ENCODE measurements at regions not wholly inside any gene's neighbourhood (a gene's known extent, or its start where the extent isn't known, plus 50 kb on each side); places are given as distances from the start of the nearest gene placed in this dataset.

GRCh38 chr11:119843877-119844276, 114.9 kb upstream of the NECTIN1 start:
- no peak overlapping the region for H3K4me3 ChIP-seq
- intact Hi-C loops (cut with micrococcal nuclease; ENCODE audit: unreplicated experiment), result no loop called here
- no peak overlapping the region for H3K27ac ChIP-seq
- no peaks in the 10 kb centered on the region for H3K36me3 ChIP-seq (ENCODE audit: low read depth)
- no peak overlapping the region for H2AFZ ChIP-seq
- no peak for DNase-seq
- ChIA-PET CTCF (no interaction called here), POLR2A (ENCODE audit: unreplicated experiment) (no interaction called here)
- H4K20me1 ChIP-seq (ENCODE audit: insufficient read depth), result no peaks in the 10 kb centered on the region
- no peak overlapping the region for H3K4me2 ChIP-seq
- peaks cover 6% of the 10 kb centered on the region; the same call in 1 of the 2 replicates for H3K9me3 ChIP-seq (ENCODE audit: insufficient read depth, low read depth)
- no peaks in the 10 kb centered on the region for H3K9me2 ChIP-seq (ENCODE audit: insufficient read depth)
- peaks cover 78% of the 10 kb centered on the region for H3K27me3 ChIP-seq (ENCODE audit: insufficient read depth, low read depth)
- no peaks in the 10 kb centered on the region for H3K4me1 ChIP-seq (replicated peaks; ENCODE audit: insufficient read depth)
- TF ChIP-seq, protein P1, sequence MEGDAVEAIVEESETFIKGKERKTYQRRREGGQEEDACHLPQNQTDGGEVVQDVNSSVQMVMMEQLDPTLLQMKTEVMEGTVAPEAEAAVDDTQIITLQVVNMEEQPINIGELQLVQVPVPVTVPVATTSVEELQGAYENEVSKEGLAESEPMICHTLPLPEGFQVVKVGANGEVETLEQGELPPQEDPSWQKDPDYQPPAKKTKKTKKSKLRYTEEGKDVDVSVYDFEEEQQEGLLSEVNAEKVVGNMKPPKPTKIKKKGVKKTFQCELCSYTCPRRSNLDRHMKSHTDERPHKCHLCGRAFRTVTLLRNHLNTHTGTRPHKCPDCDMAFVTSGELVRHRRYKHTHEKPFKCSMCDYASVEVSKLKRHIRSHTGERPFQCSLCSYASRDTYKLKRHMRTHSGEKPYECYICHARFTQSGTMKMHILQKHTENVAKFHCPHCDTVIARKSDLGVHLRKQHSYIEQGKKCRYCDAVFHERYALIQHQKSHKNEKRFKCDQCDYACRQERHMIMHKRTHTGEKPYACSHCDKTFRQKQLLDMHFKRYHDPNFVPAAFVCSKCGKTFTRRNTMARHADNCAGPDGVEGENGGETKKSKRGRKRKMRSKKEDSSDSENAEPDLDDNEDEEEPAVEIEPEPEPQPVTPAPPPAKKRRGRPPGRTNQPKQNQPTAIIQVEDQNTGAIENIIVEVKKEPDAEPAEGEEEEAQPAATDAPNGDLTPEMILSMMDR (conservative IDR thresholded peaks at IDR 0.05), result no peak
- TF ChIP-seq EZH2 (IDR thresholded peaks at IDR 0.05; ENCODE audit: low read depth), result no peak
- no peaks in the 10 kb centered on the region for H3K79me2 ChIP-seq (ENCODE audit: low read depth)
- H3F3A ChIP-seq (ENCODE audit: insufficient read depth, low read depth), result no peaks in the 10 kb centered on the region
- no TSS peak for BruUV-seq (replicated peaks)

GRCh38 chr11:119842731-119843130, 113.7 kb upstream of the NECTIN1 start:
- Histone ChIP-seq H3K4me3 (no peak overlapping the region), H3K27me3 (ENCODE audit: insufficient read depth, low read depth) (peaks cover 84% of the 10 kb centered on the region), H3K9me3 (ENCODE audit: insufficient read depth, low read depth) (peaks cover 6% of the 10 kb centered on the region; the same call in 1 of the 2 replicates), H3F3A (ENCODE audit: insufficient read depth, low read depth) (no peaks in the 10 kb centered on the region), H3K27ac (no peak overlapping the region), H3K4me1 (replicated peaks; ENCODE audit: insufficient read depth) (no peaks in the 10 kb centered on the region), H3K36me3 (ENCODE audit: low read depth) (no peaks in the 10 kb centered on the region), H3K79me2 (ENCODE audit: low read depth) (no peaks in the 10 kb centered on the region), H3K4me2 (no peak overlapping the region), H3K9me2 (ENCODE audit: insufficient read depth) (no peaks in the 10 kb centered on the region; the same call in 1 of the 2 replicates), H4K20me1 (ENCODE audit: insufficient read depth) (no peaks in the 10 kb centered on the region), H2AFZ (no peak overlapping the region)
- intact Hi-C loops (cut with micrococcal nuclease; ENCODE audit: unreplicated experiment), result no loop called here
- ChIA-PET POLR2A (ENCODE audit: unreplicated experiment) (no interaction called here), CTCF (no interaction called here)
- DNase-seq, result no peak
- BruUV-seq (replicated peaks), result no TSS peak
- TF ChIP-seq, protein P1 (conservative IDR thresholded peaks at IDR 0.05), result no peak
- TF ChIP-seq EZH2 (IDR thresholded peaks at IDR 0.05; ENCODE audit: low read depth), result no peak

GRCh38 chr11:119839476-119840133, 110.6 kb upstream of the NECTIN1 start:
- ChIA-PET CTCF (no interaction called here), POLR2A (ENCODE audit: unreplicated experiment) (no interaction called here)

More at GRCh38 chr11:119839476-119840133, 110.6 kb upstream of the NECTIN1 start:
- TF ChIP-seq, protein P1 (conservative IDR thresholded peaks at IDR 0.05), result no peak
- TF ChIP-seq EZH2 (IDR thresholded peaks at IDR 0.05; ENCODE audit: low read depth), result no peak
- Histone ChIP-seq H3K36me3 (ENCODE audit: low read depth) (no peaks in the 10 kb centered on the region), H3K27me3 (ENCODE audit: insufficient read depth, low read depth) (peaks cover 87% of the 10 kb centered on the region), H3F3A (ENCODE audit: insufficient read depth, low read depth) (no peaks in the 10 kb centered on the region), H2AFZ (no peak overlapping the region), H3K9me2 (ENCODE audit: insufficient read depth) (no peaks in the 10 kb centered on the region; the same call in 1 of the 2 replicates), H3K79me2 (ENCODE audit: low read depth) (no peaks in the 10 kb centered on the region), H3K9me3 (ENCODE audit: insufficient read depth, low read depth) (no peaks in the 10 kb centered on the region), H3K27ac (no peak overlapping the region), H3K4me1 (replicated peaks; ENCODE audit: insufficient read depth) (no peaks in the 10 kb centered on the region), H3K4me2 (no peak overlapping the region), H3K4me3 (no peak overlapping the region), H4K20me1 (ENCODE audit: insufficient read depth) (no peaks in the 10 kb centered on the region)
- intact Hi-C loops (cut with micrococcal nuclease; ENCODE audit: unreplicated experiment), result no loop called here
- no peak for DNase-seq
- BruUV-seq (replicated peaks), result no TSS peak
